Nephron progenitor cell (in vitro differentiated cells): ENCODE measurements at regions not wholly inside any gene's neighbourhood (a gene's known extent, or its start where the extent isn't known, plus 50 kb on each side); places are given as distances from the start of the nearest gene placed in this dataset.
"Not testable (repeated sequence)": the region's sequence is repeated elsewhere in the genome, so short reads cannot be mapped to it uniquely, and the experiment has no call there.

Experiments used
- DNase-seq: peaks from one replicate; pipeline ENCODE4 v3.0.0; 2021
- H3K27ac Mint-ChIP-seq: 2 replicates; pipeline ENCODE4 v1.8.0; 2021; ENCODE audit warnings: mild to moderate bottlenecking, moderate library complexity, mixed read lengths
- H3K27me3 Mint-ChIP-seq: 2 replicates; pipeline ENCODE4 v1.8.0; 2021; ENCODE audit warnings: mild to moderate bottlenecking, low read depth, mixed read lengths; ENCODE audit not compliant: poor library complexity
- H3K36me3 Mint-ChIP-seq: 2 replicates; pipeline ENCODE4 v1.8.0; 2021; ENCODE audit warnings: low read depth, mixed read lengths
- H3K4me1 Mint-ChIP-seq: 2 replicates; pipeline ENCODE4 v1.8.0; 2021; ENCODE audit warnings: mixed read lengths
- H3K4me3 Mint-ChIP-seq: 2 replicates; pipeline ENCODE4 v1.8.0; 2021; ENCODE audit warnings: mild to moderate bottlenecking, moderate library complexity, mixed read lengths
- H3K9me3 Mint-ChIP-seq: 2 replicates; pipeline ENCODE4 v1.8.0; 2021; ENCODE audit warnings: mild to moderate bottlenecking, moderate library complexity, mixed read lengths
- CTCF ChIP-seq: fragments of 200-600 bp; sonication (generic); IDR thresholded peaks from 2 replicates; pipeline ENCODE4 v1.5.0; 2021; ENCODE audit warnings: antibody characterized with exemption

DNA sequence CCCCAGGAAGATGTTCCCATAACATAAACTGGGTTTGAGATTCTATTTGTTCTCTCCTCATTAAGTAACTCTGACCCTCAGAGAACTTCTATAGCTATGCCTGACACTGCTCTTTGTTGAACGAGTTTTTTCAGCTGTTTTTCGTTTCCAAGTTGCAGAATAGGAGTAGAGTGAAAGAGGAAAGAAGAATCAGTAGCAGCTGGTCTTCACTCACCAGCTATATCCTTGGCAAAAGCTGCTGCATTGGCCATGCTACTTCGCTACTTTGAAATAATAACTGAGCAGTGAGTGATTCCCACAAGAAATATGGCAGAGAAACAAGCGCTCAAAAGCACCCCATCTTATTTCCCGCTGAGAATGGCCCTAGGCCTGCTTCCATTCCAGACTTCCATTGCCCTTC, 329.0 kb downstream of the ISL1 start:
- H3K27ac Mint-ChIP-seq: no peak overlapping the region
- DNase-seq: no peak
- no peaks in the 10 kb centered on the region for H3K4me1 Mint-ChIP-seq
- H3K36me3 Mint-ChIP-seq: no peaks in the 10 kb centered on the region
- H3K4me3 Mint-ChIP-seq: no peak overlapping the region
- H3K27me3 Mint-ChIP-seq: no peaks in the 10 kb centered on the region
- TF ChIP-seq CTCF: no peak
- H3K9me3 Mint-ChIP-seq: no peaks in the 10 kb centered on the region

- not testable (repeated sequence) for H3K36me3 Mint-ChIP-seq, H3K4me3 Mint-ChIP-seq, DNase-seq, H3K27me3 Mint-ChIP-seq, H3K9me3 Mint-ChIP-seq, H3K27ac Mint-ChIP-seq, H3K4me1 Mint-ChIP-seq
These were observed 332.2 kb downstream of the ISL1 start for GRCh38 chr5:51715445-51715844.

DNA sequence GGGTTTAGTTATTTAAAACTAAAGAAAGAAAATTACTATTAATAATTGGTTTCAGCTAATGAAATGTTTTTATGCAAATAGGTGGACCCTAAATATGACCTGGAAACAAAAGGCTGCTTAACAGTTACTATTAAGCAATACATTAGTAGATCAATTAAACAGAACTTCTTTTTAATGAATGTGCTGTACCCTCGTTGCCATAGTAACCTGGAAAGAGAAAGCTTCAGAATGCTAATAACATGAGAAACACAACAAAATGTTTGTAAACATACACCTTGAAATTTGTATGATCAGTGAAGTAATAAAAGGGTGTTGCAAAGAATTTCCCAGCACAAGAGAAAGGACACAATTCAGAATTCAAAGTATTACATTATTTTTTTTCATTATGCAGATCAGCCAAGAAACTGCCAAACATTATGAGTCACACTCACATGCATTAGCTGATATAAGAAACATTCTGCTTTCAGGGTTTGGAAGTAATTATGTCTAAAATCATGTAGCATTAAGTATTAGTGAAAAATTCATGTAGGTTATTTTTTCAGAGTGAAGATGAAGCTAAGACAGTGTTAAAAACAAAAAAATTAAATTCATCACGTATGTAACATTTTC, 348.3 kb downstream of the ISL1 start:
- Mint-ChIP-seq H3K27ac (no peak overlapping the region), H3K4me3 (no peak overlapping the region), H3K4me1 (no peaks in the 10 kb centered on the region), H3K36me3 (no peaks in the 10 kb centered on the region), H3K27me3 (no peaks in the 10 kb centered on the region), H3K9me3 (no peaks in the 10 kb centered on the region)
- DNase-seq: no peak
- TF ChIP-seq CTCF: no peak

DNA sequence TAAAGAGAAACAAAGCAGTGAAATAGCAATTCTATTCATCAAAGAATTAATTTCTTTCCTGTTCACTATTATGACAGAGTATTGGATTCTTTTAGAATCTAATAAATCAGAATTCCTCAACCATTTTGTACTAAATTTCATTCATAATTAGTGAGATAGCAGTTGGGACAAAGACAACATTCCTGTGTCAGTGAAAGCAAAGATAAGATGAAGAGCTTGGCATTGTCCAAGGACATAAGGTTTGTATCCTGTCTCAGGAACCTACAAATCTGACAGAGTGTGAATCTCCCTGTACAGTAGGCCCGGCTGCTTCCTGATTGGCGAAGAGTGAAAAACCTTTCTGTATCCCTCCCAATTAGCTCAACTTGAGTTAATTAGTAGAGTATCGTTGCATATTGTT, 349.1 kb downstream of the ISL1 start:
- no peaks in the 10 kb centered on the region for H3K27me3 Mint-ChIP-seq
- H3K9me3 Mint-ChIP-seq: peaks cover 4% of the 10 kb centered on the region

GRCh38 chr5:51734677-51735076, 351.4 kb downstream of the ISL1 start:
- DNase-seq: no peak
- Mint-ChIP-seq H3K36me3 (no peaks in the 10 kb centered on the region), H3K4me3 (no peak overlapping the region), H3K27ac (no peak overlapping the region), H3K27me3 (no peaks in the 10 kb centered on the region), H3K4me1 (no peaks in the 10 kb centered on the region), H3K9me3 (peaks cover 18% of the 10 kb centered on the region)
- no peak for TF ChIP-seq CTCF

More for the DNA sequence above, 349.1 kb downstream of the ISL1 start:
- H3K27ac Mint-ChIP-seq: no peak overlapping the region
- TF ChIP-seq CTCF: no peak
- H3K4me1 Mint-ChIP-seq: no peaks in the 10 kb centered on the region
- no peaks in the 10 kb centered on the region for H3K36me3 Mint-ChIP-seq
- no peak overlapping the region for H3K4me3 Mint-ChIP-seq
- DNase-seq: no peak

DNA sequence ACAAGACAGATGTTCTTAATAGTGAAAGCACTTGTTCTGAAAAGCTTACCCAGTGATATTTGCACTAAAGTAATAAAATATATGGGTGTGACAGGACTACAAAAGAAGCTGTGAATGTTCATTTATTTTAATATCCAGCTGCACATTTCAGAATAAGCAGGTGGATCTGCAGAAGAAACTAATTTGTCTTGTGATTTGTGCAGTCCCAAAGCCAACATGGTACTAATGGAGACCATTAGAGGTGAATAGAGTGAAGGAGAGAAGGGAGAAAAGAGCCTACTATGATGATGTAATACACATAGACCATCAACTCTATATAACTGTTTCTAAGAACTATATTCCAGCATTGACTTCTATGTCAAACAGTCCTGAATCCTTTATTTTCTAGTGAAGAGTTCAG, 362.8 kb downstream of the ISL1 start:
- Mint-ChIP-seq H3K4me1 (no peaks in the 10 kb centered on the region), H3K4me3 (no peak overlapping the region), H3K36me3 (no peaks in the 10 kb centered on the region), H3K9me3 (peaks cover 17% of the 10 kb centered on the region), H3K27me3 (peaks cover 4% of the 10 kb centered on the region), H3K27ac (no peak overlapping the region)
- no peak for DNase-seq
- no peak for TF ChIP-seq CTCF
